ENCODE measurements at regions not wholly inside any gene's neighbourhood (a gene's known extent, or its start where the extent isn't known, plus 50 kb on each side); places are given as distances from the start of the nearest gene placed in this dataset.

DNA sequence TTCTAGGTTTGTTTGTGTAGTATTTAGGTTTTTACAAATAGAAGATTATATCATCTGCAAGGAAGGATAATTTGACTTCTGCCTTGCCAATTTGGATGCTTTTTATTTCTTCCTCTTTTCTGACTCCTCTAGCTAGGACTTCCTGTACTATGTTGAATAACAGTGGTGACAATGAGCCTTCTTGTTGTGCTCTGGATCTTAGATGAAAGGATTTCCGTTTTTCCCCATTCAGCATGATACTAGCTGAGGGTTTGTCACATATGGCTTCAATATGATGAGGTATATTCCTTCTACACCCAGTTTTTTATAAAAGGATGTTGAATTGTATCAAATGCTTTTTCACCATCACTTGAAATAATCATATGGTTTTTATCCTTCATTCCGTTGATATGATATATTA lies 101.4 kb downstream of the FBXO4 start:
- Histone ChIP-seq H3K27ac (ENCODE audit: low read depth in 1 of 2, low read length in 2 of 2) (no peak overlapping the region), H3K36me3 (ENCODE audit: control insufficient read depth in 4 of 4, insufficient read depth in 3 of 4, low read depth in 1 of 4, low read length in 3 of 4) (no peaks in the 10 kb centered on the region), H3K9me3 (ENCODE audit: control insufficient read depth in 4 of 4, low read length in 3 of 4) (no peaks in the 10 kb centered on the region), H3K9ac (ENCODE audit: low read depth in 1 of 2, low read length in 2 of 2) (no peak overlapping the region), H3K4me1 (ENCODE audit: control insufficient read depth in 4 of 4, insufficient read depth in 4 of 4, low read length in 3 of 4) (no peaks in the 10 kb centered on the region), H3K4me3 (ENCODE audit: low read depth in 1 of 3, low read length in 3 of 3) (no peak overlapping the region), H3K27me3 (ENCODE audit: control insufficient read depth in 4 of 4, insufficient read depth in 4 of 4, low read length in 3 of 4) (no peaks in the 10 kb centered on the region)
- no peak for DNase-seq (ENCODE audit: low spot score)
- 69% methylated on average over 2 of the region's 2 CpGs for WGBS
- TF ChIP-seq, protein P1, sequence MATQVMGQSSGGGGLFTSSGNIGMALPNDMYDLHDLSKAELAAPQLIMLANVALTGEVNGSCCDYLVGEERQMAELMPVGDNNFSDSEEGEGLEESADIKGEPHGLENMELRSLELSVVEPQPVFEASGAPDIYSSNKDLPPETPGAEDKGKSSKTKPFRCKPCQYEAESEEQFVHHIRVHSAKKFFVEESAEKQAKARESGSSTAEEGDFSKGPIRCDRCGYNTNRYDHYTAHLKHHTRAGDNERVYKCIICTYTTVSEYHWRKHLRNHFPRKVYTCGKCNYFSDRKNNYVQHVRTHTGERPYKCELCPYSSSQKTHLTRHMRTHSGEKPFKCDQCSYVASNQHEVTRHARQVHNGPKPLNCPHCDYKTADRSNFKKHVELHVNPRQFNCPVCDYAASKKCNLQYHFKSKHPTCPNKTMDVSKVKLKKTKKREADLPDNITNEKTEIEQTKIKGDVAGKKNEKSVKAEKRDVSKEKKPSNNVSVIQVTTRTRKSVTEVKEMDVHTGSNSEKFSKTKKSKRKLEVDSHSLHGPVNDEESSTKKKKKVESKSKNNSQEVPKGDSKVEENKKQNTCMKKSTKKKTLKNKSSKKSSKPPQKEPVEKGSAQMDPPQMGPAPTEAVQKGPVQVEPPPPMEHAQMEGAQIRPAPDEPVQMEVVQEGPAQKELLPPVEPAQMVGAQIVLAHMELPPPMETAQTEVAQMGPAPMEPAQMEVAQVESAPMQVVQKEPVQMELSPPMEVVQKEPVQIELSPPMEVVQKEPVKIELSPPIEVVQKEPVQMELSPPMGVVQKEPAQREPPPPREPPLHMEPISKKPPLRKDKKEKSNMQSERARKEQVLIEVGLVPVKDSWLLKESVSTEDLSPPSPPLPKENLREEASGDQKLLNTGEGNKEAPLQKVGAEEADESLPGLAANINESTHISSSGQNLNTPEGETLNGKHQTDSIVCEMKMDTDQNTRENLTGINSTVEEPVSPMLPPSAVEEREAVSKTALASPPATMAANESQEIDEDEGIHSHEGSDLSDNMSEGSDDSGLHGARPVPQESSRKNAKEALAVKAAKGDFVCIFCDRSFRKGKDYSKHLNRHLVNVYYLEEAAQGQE (IDR thresholded peaks at IDR 0.05), result no peak
- no peak for TF ChIP-seq HNF4G (IDR thresholded peaks at IDR 0.05)
- TF ChIP-seq, protein P2, sequence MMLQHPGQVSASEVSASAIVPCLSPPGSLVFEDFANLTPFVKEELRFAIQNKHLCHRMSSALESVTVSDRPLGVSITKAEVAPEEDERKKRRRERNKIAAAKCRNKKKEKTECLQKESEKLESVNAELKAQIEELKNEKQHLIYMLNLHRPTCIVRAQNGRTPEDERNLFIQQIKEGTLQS (IDR thresholded peaks at IDR 0.05), result no peak
- no peak for TF ChIP-seq NR2F2 (IDR thresholded peaks at IDR 0.05)
- TF ChIP-seq, protein P3, sequence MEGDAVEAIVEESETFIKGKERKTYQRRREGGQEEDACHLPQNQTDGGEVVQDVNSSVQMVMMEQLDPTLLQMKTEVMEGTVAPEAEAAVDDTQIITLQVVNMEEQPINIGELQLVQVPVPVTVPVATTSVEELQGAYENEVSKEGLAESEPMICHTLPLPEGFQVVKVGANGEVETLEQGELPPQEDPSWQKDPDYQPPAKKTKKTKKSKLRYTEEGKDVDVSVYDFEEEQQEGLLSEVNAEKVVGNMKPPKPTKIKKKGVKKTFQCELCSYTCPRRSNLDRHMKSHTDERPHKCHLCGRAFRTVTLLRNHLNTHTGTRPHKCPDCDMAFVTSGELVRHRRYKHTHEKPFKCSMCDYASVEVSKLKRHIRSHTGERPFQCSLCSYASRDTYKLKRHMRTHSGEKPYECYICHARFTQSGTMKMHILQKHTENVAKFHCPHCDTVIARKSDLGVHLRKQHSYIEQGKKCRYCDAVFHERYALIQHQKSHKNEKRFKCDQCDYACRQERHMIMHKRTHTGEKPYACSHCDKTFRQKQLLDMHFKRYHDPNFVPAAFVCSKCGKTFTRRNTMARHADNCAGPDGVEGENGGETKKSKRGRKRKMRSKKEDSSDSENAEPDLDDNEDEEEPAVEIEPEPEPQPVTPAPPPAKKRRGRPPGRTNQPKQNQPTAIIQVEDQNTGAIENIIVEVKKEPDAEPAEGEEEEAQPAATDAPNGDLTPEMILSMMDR (IDR thresholded peaks at IDR 0.05; ENCODE audit: low read depth, low read length, missing input control), result no peak
- TF ChIP-seq FOXA2 (IDR thresholded peaks at IDR 0.05), result no peak
- no peak for TF ChIP-seq EGR1 (IDR thresholded peaks at IDR 0.05; ENCODE audit: low read depth in 2 of 2)
- TF ChIP-seq GABPA (IDR thresholded peaks at IDR 0.05 in 1 of 2, conservative IDR thresholded peaks at IDR 0.05 in 1 of 2), result no peak
- no peak for TF ChIP-seq FOXA1 (IDR thresholded peaks at IDR 0.05)
- TF ChIP-seq RXRA (IDR thresholded peaks at IDR 0.05), result no peak
- no peak for TF ChIP-seq HNF4A (conservative IDR thresholded peaks at IDR 0.05)
- TF ChIP-seq, protein P4, sequence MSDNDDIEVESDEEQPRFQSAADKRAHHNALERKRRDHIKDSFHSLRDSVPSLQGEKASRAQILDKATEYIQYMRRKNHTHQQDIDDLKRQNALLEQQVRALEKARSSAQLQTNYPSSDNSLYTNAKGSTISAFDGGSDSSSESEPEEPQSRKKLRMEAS (IDR thresholded peaks at IDR 0.05), result no peak
- no peak for TF ChIP-seq SP1 (IDR thresholded peaks at IDR 0.05)
- TF ChIP-seq, protein P5, sequence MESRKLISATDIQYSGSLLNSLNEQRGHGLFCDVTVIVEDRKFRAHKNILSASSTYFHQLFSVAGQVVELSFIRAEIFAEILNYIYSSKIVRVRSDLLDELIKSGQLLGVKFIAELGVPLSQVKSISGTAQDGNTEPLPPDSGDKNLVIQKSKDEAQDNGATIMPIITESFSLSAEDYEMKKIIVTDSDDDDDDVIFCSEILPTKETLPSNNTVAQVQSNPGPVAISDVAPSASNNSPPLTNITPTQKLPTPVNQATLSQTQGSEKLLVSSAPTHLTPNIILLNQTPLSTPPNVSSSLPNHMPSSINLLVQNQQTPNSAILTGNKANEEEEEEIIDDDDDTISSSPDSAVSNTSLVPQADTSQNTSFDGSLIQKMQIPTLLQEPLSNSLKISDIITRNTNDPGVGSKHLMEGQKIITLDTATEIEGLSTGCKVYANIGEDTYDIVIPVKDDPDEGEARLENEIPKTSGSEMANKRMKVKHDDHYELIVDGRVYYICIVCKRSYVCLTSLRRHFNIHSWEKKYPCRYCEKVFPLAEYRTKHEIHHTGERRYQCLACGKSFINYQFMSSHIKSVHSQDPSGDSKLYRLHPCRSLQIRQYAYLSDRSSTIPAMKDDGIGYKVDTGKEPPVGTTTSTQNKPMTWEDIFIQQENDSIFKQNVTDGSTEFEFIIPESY (IDR thresholded peaks at IDR 0.05), result no peak
- TF ChIP-seq TAF1 (conservative IDR thresholded peaks at IDR 0.05), result no peak
- no peak for TF ChIP-seq JUND (IDR thresholded peaks at IDR 0.05)
- no peak for TF ChIP-seq RAD21 (IDR thresholded peaks at IDR 0.05)
- no peak for TF ChIP-seq YY1 (IDR thresholded peaks at IDR 0.05)

Measured in liver (tissue), 8 donors.